ENCODE measurements at regions not wholly inside any gene's neighbourhood (a gene's known extent, or its start where the extent isn't known, plus 50 kb on each side); places are given as distances from the start of the nearest gene placed in this dataset.
"Not testable (repeated sequence)": the region's sequence is repeated elsewhere in the genome, so short reads cannot be mapped to it uniquely, and the experiment has no call there.

DNA sequence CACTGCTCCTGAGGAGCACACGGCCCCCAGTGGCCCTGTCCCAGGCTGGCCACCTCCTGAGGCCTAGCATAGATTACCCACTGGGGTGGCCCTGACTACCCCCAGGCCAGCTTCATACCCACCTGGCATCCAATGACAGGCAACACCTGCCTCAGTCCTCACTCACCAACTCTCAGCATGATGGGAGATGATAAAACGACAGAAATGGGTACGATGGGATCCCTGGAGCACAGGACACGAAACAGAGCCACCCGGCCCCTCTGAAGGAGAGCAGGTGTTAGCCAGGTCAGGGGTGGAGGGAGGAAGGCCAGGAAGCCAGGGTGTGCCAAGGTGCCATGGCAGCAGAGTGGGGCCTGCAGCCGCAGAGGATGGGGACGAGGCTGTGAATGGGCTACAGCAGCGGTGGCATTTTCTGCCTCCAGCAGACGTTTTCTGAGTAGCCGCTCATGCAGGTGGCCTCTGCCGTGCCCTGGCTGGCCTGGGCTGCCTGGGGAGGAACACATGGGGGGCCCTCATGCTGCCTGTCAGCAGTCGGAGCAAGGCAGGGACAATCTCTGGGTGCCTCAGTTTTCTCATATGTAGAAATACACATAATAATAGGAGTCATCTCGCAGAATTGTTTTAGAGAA lies 50.2 kb upstream of the FGF3 start:
- no peak for FAIRE-seq
- no peak for DNase-seq (ENCODE audit: extremely low spot score, insufficient read length, low read depth)

DNA sequence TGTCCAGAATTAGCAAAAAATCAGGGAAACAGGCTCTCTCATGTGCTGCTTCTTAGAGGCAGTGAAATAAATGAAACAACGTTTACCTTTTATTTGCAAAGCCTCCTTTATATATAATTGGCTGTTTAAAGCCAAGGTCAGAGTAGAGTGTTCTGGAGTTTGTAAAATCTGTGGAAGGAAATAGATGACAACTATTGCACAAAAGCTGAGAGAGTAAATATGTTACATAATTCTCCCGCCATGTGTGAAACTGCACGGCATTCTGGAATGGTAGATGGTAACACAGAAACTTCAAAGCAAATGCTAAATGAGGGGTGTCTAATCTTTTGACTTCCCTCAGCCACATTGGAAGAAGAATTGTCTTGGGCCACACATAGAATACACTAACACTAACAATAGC lies 51.5 kb upstream of the FGF3 start:
- no peak for DNase-seq (ENCODE audit: extremely low spot score, insufficient read length, low read depth)
- FAIRE-seq: no peak

DNA sequence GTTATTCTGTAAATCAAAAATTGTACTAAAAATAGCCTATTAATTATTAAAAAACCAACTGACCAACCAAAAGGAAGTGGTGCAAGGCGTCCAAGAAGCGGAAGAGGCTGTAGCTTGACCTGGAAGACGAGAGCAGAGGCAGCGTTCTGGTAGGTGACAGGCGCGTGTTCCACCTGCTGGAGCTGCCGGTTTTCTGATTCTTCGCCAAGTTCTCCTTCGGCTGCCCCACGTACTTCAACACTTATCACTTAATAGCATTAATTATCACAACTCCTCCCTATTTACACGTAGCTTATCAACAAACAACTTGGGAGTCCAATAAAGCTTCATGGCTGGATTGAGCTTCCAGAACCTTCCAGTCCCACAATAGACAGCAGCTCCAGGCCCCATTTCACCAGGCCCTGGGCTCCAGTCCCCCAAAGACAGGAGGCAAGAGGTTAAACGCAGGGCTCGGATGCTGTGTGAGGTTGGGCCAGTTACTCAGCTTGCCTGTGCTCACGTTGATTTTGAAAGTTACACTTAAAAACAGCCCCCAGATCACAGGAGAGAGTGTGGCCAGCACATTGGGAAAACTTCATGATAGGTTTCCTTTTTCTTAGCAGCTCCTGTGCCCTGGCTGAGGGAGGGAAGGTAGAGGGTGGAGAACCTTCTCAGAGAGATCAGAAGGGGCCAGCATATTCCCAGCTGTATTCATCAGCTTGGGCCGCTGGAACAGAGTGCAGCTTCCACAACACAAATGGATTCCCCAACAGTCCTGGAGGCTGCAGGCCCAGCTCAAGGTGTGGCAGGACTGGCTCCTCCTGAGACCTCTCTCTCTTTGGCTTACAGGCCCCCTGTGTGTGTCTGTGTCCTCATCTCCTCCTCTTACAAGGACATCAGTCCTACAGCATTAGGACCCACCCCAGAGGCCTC lies 54.2 kb upstream of the FGF3 start:
- no peak for FAIRE-seq
- DNase-seq (ENCODE audit: extremely low spot score, insufficient read length, low read depth): no peak

DNA sequence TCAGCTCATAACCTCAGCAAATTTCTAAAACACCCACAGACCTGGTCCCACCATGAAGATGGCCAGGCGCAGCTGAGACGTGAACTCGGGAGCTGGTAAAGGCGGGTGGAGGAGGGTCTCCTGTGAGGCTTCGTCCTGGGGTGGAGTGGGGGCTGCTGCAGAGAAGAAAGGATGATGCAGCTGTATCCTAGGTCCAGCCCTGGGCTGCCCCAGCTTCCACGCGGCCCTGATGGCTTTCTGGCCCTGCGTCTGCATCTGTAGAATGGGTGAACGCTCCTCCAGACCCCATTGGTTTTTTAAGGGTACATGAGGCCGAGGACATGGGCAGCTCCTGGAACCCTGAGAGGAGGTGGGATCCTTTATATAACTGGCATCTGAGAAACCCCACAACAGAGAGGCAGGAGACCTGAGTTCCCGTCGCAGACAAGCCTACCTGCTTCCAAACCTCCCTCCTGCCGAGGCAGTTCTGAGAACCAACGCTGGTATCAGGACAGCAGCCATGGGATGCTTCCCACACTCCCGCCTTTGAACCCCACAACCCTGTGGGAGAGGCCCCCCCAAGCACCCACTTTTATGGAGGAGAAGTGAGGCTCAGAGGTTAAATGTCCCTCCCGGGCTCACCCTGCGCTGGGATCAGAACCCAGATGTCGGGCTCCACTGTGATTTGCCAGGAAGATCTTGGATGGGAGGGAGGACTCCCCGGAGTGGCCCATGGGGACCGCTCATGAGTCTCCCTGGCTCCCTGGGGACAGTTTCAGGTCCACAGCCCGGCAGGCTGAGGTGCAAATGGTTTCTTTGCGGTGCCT lies 55.2 kb upstream of the FGF3 start:
- FAIRE-seq (no peak), DNase-seq (ENCODE audit: extremely low spot score, insufficient read length, low read depth) (no peak)

DNA sequence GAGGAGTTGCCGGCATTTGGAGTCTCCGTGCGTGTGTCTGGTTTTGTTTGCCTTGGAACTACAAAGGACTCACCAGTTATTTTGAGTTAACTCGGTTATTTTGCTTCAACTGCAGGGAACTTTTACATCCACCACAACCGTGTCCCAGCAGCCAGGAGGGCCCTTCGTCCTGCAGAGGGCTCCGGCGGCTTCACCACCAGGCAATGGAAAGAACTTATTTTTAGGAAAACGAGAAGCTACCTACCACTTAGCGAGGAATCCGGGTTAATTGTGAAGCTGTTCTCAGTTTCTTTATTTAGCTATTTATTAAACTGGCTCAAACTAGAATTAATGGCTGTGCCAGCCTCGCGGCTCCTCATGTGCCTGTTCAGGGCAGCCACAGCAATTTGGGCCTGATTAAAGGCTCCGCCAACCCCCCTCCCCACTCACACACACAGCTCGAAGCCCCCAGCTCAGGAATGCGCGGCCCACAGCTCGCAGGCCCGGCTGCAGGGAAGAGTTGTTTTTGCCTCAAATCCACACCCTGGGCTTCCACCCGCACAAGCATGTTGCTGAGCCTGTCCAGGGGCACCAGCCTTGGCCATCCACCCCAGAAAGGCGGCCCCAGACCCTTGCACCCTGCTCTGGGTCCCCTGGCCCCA lies 55.9 kb upstream of the FGF3 start:
- DNase-seq (ENCODE audit: extremely low spot score, insufficient read length, low read depth) (no peak), FAIRE-seq (no peak)

DNA sequence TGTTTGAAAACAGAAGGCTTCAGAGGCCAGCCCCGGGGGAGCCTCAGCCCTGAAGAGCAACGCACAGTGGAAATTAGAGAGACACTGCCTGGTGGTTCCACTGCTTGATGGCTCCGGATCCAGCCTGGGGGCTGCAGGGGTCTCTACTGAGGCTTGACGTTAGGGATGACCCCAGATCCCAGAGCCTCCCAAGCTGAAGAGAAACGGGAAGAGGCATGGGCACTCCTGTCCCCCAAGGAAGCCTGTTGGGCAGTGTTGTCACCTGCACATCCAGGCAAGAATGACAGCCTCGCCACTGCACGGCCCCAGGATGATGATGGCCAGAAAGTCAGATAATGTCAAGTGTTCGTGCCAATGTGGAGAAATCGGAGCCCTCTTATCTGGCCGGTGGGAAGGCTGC lies 56.8 kb upstream of the FGF3 start:
- no peak for DNase-seq (ENCODE audit: extremely low spot score, insufficient read length, low read depth)
- no peak for FAIRE-seq

DNA sequence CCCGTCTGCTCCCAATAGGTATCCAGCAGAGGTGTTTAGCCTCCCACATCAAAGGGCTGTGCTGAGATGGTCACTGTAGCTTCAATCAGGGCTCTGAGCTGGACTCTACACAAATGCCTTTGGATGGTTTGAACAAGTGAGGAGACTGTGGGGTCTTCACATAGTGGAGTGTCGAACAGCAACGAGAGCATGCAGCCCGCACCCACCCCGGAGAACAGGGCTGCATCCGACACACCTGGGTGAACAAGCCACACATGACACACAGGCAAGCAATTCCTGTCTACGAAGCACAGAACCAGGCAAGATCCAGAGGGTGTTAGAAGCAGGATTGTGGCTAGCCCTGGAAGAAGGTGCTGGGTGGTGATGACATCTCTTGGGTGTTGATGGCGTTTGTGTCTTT lies 58.0 kb upstream of the FGF3 start:
- FAIRE-seq (no peak), DNase-seq (ENCODE audit: extremely low spot score, insufficient read length, low read depth) (no peak)

DNA sequence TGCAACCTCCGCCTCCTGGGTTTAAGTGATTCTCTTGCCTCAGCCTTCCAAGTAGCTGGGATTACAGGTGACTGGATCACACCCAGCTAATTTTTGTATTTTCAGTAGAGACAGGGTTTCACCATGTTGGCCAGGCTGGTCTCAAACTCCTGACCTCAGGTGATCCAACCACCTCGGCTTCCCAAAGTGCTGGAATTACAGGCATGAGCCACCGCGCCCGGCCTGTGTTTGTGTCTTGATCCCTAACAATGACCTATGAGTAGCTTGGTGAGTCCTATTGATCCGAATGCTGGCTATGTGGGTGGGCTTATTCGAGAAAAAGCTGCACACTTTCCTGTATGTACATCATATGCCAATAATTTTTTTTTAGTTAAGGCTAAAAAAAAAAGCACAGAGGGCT lies 58.5 kb upstream of the FGF3 start:
- not testable (repeated sequence) for FAIRE-seq

DNA sequence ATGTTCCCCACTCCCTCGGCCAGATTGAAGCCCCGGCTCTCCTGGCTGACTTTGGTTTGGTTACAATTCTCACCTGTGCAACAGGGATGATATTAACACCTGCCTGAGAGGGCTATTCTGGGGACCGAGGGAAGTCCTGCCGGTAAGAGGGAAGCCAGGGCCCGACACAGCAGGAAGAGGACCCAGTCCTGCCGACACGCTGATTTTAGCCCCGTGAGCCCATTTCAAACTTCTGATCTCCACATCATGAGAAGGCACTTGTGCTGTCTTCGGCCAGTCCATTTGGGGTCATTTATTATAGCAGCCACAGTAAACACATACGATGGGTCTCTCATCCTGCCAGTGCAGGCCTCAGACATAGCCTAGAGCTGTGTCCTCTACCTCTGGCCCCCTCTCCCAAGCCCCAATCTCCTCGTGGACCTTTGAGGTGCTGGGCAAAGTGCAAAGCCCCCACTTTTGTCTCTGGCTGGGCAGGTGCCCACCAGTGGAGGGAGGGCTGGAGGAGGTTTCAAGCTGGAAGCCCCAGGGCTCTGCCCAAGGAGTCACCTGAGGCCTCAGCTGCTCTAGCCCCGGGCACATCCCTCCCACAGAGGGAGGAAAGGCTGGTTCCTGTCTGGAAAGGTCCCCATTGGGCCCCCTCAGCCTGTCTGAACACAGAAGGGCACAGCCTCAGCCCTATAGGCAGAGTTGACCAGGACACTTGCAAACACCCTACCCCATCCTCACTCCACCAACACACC lies 59.1 kb upstream of the FGF3 start:
- DNase-seq (ENCODE audit: extremely low spot score, insufficient read length, low read depth) (no peak), FAIRE-seq (no peak)

More for the DNA sequence above, 58.5 kb upstream of the FGF3 start:
- not testable (repeated sequence) for DNase-seq (ENCODE audit: extremely low spot score, insufficient read length, low read depth)

DNA sequence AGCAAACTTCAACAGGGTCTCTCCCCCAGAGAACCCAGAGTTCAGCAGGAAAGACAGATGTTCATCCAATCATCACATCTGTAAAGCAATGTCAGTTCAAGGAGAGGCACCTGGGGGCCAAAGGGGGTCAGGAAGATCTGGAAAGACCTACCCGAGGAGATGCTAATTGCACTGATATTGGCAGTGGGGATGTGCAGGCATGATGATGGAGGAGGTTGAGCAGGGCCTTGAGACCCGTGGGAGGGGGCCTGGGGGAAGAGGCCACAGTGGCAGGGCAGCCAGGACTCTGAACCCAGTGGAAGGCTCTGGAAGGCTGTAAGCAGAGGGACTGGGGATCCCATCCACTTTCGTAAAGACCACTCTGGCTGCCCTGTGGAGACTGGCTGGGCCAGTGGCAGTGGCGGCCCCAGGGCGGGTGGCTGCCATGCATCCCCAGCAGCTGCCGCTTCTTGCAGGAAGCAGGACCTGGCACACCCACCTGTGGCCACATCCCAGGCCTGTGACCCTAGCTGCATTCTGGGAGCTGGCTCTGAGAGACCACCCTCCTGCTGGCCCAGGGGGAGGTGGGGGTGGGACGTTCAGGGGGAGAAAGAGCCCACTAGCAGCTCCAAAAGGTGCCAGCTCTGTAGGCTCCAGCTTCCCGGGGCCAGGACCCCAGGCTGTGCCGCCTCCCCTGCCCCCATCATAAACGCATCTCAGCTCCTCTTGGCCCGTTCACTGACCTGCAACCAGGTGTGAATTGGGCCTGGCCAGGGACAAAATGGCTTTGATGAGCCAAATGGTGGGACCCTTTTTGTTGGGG lies 59.9 kb upstream of the FGF3 start:
- DNase-seq (ENCODE audit: extremely low spot score, insufficient read length, low read depth): no peak
- no peak for FAIRE-seq

DNA sequence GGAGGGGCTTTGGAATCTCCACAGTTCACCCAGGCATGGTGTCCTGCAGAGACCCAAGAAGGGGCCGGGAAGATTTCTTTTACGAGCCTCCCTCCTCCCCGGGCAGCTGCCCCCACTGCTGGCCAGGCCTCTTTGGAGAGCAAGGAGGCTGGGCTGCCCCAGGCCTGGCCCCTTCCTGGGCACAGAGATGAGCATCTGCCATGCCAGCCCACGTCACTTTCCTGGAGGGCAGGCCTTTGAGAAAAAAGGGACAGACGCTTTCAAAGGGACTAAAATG lies 60.5 kb upstream of the FGF3 start:
- FAIRE-seq (no peak), DNase-seq (ENCODE audit: extremely low spot score, insufficient read length, low read depth) (no peak)

DNA sequence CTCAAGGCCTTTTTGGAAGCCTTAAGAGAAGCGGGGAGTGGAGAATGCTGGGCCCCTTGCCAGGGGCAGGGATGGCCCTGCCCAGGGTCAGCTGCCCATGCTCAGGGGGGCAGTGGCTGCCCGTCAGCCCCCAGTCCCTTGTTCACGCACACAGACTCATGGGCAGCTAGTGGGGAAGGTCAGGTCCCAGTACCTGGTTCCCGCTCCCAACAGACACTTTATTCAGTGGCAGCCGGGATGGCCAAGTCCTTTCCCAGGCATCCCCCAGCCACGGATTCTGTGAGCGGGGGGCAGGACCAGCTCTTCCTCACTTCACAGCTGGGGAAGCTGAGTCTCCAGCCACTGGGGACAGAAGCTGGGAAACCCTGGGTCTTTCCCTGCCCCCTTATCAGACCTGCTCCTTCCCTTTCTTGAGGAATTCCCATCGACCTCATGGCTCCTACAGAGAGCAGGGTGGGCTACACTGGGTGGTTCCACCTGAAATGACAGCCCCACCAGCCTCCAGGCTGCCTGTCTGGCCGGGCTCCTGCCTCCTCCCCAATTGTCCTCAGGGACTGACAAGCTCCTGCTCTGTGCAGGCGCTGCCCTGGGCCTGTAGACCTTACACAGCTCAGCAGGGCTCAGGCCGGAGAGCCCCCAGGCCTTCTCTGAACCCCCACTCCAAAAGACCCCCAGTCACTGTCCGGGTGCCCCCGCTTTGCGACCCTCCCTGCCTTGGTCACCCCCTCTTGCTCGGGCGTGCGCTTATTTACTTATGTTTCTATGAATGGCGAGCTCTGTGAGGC lies 61.0 kb upstream of the FGF3 start:
- DNase-seq (ENCODE audit: extremely low spot score, insufficient read length, low read depth) (no peak), FAIRE-seq (no peak)

DNA sequence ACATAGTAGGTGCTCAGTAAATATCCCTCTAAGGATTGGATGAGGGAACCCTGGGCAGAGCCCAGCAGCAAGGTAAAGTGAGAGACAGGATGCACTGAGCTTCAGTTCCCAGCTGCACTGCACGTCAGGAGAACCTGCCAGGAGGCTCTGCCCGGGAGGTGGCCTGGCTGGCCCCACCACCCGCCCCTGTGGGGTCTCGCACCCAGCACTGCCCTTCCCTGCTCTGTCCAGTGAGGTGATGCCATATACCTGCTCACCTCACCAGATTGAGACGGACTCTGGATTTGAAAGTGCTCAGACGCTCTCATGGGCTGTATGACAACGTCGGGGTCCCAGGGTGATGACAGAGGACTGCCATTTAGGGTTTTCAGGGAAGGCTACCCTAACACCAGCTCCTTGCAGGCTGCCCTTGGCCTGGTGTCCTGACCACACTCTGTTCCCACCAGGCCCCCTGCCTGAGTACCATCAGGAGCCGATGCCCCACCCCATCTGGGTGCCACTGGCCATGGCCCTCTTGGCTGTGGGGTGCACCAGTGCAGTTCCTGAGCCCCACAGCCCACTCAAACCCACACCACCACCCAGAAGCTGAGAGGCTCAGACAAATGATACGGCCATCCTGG lies 61.7 kb upstream of the FGF3 start:
- no peak for FAIRE-seq

DNA sequence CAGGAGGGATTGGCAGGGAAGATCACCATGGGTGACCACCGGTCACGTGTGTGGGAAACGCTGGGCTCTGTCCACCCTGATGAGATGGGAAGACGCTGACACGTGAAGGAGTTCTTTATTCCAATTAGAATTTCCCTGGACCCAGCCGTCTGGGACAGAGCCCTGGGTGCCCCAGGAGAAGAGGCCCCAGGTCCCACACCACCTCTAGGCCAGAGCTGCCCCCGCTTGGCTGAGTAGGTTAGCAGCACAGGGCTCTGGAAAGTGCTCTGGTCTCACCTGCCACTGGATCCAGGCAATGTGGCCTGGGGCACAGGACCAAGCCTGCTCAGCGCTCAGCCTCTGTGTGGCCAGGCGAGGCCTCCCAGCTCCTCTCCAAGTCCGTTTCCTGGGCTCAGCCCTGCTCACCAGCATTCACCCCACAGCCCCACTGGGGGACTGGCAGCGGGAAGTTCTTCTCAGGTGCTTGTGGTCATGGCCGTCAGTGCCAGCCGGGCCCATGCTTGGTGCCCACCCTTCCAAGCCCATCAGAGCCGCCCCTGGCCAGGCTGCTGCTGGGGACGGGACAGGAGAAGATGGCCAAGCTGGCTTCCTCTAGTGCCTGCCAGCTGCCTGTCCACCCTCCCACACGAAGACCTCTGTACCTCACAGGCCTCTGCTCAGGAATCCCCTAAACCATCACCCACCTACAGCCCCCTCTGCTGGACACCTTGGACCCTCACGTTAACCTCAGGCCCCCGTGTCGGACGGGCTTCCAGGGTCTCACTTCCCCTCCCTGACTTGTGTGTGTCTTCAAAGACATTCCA lies 62.5 kb upstream of the FGF3 start:
- DNase-seq (ENCODE audit: extremely low spot score, insufficient read length, low read depth) (no peak), FAIRE-seq (no peak)

More for the DNA sequence above, 61.7 kb upstream of the FGF3 start:
- DNase-seq (ENCODE audit: extremely low spot score, insufficient read length, low read depth): no peak

DNA sequence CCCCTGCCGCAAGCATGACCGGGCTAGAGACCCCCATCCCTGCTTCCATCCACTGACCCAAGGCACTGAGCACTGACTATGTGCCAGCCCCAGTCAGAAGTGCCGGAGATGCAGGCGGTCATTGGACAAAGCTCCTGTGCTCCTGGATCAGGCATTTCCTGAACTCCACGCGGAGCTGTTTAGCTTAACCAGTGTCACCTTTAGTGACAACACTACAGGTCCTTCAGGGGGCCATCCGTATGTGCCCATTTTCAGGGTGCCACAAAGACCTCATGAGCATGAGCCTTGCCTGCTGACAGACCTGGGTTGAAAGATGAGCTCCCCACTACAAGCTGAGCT lies 63.0 kb upstream of the FGF3 start:
- no peak for FAIRE-seq
- no peak for DNase-seq (ENCODE audit: extremely low spot score, insufficient read length, low read depth)

DNA sequence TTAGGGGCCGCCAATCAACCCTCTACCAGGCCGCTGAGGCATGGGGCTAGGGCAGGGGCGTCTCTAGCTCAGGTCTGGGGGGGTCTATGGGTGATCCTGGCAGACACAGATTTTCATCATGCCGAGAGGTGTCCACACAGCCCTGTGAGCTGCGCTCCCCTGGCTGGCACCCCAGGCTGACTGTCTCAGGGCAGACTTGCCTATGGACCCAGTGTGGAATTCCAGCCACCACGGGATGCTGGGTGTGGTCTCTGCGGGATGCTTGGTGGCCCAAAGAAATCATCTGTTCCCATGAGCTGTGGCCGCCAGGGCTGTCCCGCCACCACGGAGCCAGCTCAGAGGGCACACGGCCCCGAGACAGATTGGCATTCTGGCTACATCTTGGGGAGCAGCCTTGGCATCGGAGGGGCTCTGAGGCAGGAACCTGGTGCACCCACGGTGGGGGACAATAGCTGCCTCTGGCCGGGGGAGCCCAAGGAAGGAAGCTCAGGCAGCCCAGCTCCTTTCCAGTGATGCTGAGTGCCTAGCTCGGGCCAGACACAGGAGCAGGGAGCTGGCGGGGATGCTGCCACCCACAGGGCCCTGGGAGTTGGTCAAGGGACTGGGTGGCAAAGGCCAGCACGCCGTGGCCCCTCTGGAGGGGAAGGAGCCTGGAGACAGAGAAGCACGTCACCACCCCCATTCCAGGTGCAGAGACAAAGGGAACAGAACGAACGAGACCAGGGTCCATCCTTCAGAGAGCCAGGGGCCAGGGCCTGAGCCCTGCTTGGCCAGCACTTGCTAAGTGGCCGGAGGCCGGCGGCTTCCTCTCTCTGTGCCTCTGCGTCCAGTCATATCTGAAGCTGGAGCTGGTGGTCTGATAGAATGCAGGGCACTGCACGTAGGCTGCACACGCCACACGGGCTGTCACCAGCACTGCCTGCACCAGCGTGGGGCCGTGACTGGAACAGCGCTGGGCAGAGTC lies 64.4 kb upstream of the FGF3 start:
- no peak for FAIRE-seq
- DNase-seq (ENCODE audit: extremely low spot score, insufficient read length, low read depth): no peak

Measured in GM18507 (cell line).